Mesendoderm (in vitro differentiated cells): ENCODE measurements at regions not wholly inside any gene's neighbourhood (a gene's known extent, or its start where the extent isn't known, plus 50 kb on each side); places are given as distances from the start of the nearest gene placed in this dataset.

Experiments used
- DNase-seq: peaks from one replicate; pipeline ENCODE4 v3.0.0; 2013
- H2AK5ac ChIP-seq: 2 replicates; pipeline ENCODE4 v1.6.1; 2013; ENCODE audit warnings: low read length, inconsistent platforms
- H2BK120ac ChIP-seq: 2 replicates; pipeline ENCODE4 v1.6.1; 2013; ENCODE audit warnings: low read depth, mild to moderate bottlenecking, low read length, moderate library complexity, mixed read lengths
- H2BK15ac ChIP-seq: replicated peaks from 2 replicates; pipeline ENCODE4 v1.6.1; 2013; ENCODE audit warnings: low read depth, mild to moderate bottlenecking, moderate library complexity
- H2BK5ac ChIP-seq: 2 replicates; pipeline ENCODE4 v1.6.1; 2013; ENCODE audit warnings: low read length, inconsistent platforms
- H3K18ac ChIP-seq: 2 replicates; pipeline ENCODE4 v1.6.1; 2013; ENCODE audit warnings: mild to moderate bottlenecking, low read length, mixed read lengths
- H3K23ac ChIP-seq: one replicate; pipeline ENCODE4 v1.6.1; 2013; ENCODE audit warnings: low read length
- H3K27ac ChIP-seq: 2 replicates; pipeline ENCODE4 v1.5.1; 2013; ENCODE audit warnings: low read depth, mild to moderate bottlenecking, inconsistent platforms, low read length, moderate library complexity
- H3K27me3 ChIP-seq: 2 replicates; pipeline ENCODE4 v1.6.1; 2013; ENCODE audit warnings: low read length, control low read depth, mild to moderate bottlenecking, inconsistent platforms; ENCODE audit not compliant: insufficient read depth, poor library complexity
- H3K36me3 ChIP-seq: 2 replicates; pipeline ENCODE4 v1.6.1; 2013; ENCODE audit warnings: low read length, inconsistent platforms; ENCODE audit not compliant: control insufficient read depth, insufficient read depth
- H3K4ac ChIP-seq: one replicate; pipeline ENCODE4 v1.6.1; 2013; ENCODE audit warnings: low read depth, mild to moderate bottlenecking, low read length, moderate library complexity
- H3K4me1 ChIP-seq: 2 replicates; pipeline ENCODE4 v1.6.1; 2013; ENCODE audit warnings: low read depth, low read length, inconsistent platforms; ENCODE audit not compliant: control insufficient read depth
- H3K4me2 ChIP-seq: 2 replicates; pipeline ENCODE4 v1.6.1; 2013; ENCODE audit warnings: low read length
- H3K4me3 ChIP-seq: 2 replicates; pipeline ENCODE4 v1.5.1; 2013; ENCODE audit warnings: mild to moderate bottlenecking, low read length
- H3K56ac ChIP-seq: one replicate; pipeline ENCODE4 v1.6.1; 2013; ENCODE audit warnings: low read length
- H3K79me1 ChIP-seq: 2 replicates; pipeline ENCODE4 v1.6.1; 2013; ENCODE audit warnings: low read length, inconsistent platforms
- H3K79me2 ChIP-seq: 2 replicates; pipeline ENCODE4 v1.6.1; 2013; ENCODE audit warnings: mild to moderate bottlenecking, low read length; ENCODE audit not compliant: control insufficient read depth, insufficient read depth
- H3K9ac ChIP-seq: 2 replicates; pipeline ENCODE4 v1.6.1; 2013; ENCODE audit warnings: low read length, inconsistent platforms
- H4K5ac ChIP-seq: one replicate; pipeline ENCODE4 v1.6.1; 2013; ENCODE audit warnings: low read length
- H4K8ac ChIP-seq: one replicate; pipeline ENCODE4 v1.6.1; 2013; ENCODE audit warnings: low read depth, mild to moderate bottlenecking, control low read depth, low read length, moderate library complexity
- WGBS: extraction: QIAGEN DNeasy Blood & Tissue Kit; methylation state at CpG from one replicate; pipeline ENCODE4 v1.1.7; 2013; ENCODE audit warnings: low lambda C conversion rate, missing lambda C conversion rate; ENCODE audit not compliant: insufficient coverage; ENCODE audit errors: extremely low coverage; 5-methylcytosine and 5-hydroxymethylcytosine counted together

GRCh38 chr14:89060191-89060590, 235.7 kb downstream of the TTC8 start:
- Histone ChIP-seq H4K5ac (no peak overlapping the region), H3K4me1 (no peaks in the 10 kb centered on the region), H2AK5ac (no peak overlapping the region), H3K56ac (no peak overlapping the region), H2BK5ac (no peak overlapping the region), H3K27me3 (no peaks in the 10 kb centered on the region), H3K79me1 (no peaks in the 10 kb centered on the region), H3K4ac (no peak overlapping the region), H3K23ac (no peak overlapping the region), H3K36me3 (no peaks in the 10 kb centered on the region), H4K8ac (no peak overlapping the region), H2BK15ac (no peak overlapping the region), H3K9ac (no peak overlapping the region), H3K27ac (no peak overlapping the region), H3K4me3 (no peak overlapping the region), H3K4me2 (no peak overlapping the region), H2BK120ac (no peak overlapping the region), H3K18ac (no peak overlapping the region), H3K79me2 (no peaks in the 10 kb centered on the region)
- DNase-seq: no peak

GRCh38 chr14:89061696-89062095, 237.2 kb downstream of the TTC8 start:
- DNase-seq: peak; percentile 84

GRCh38 chr14:89065879-89066278, 241.4 kb downstream of the TTC8 start:
- Histone ChIP-seq H2AK5ac (no peak overlapping the region), H4K8ac (no peak overlapping the region), H3K27me3 (no peaks in the 10 kb centered on the region), H3K56ac (no peak overlapping the region), H2BK5ac (no peak overlapping the region), H2BK15ac (no peak overlapping the region), H3K79me2 (no peaks in the 10 kb centered on the region), H3K4ac (no peak overlapping the region), H4K5ac (no peak overlapping the region), H3K4me1 (no peaks in the 10 kb centered on the region), H3K79me1 (no peaks in the 10 kb centered on the region), H3K4me2 (no peak overlapping the region), H3K27ac (no peak overlapping the region), H2BK120ac (no peak overlapping the region), H3K23ac (no peak overlapping the region), H3K4me3 (no peak overlapping the region), H3K18ac (no peak overlapping the region), H3K36me3 (no peaks in the 10 kb centered on the region), H3K9ac (no peak overlapping the region)
- 100% methylated on average over 2 of the region's 2 CpGs for WGBS
- DNase-seq: peak; percentile 22

More at GRCh38 chr14:89061696-89062095, 237.2 kb downstream of the TTC8 start:
- no peak overlapping the region for H2BK15ac ChIP-seq
- no peak overlapping the region for H3K4me3 ChIP-seq
- no peak overlapping the region for H3K56ac ChIP-seq
- no peak overlapping the region for H2BK120ac ChIP-seq
- H3K4me1 ChIP-seq: no peaks in the 10 kb centered on the region
- H3K4ac ChIP-seq: no peak overlapping the region
- H2BK5ac ChIP-seq: no peak overlapping the region
- no peak overlapping the region for H3K18ac ChIP-seq
- H3K36me3 ChIP-seq: no peaks in the 10 kb centered on the region
- H3K23ac ChIP-seq: no peak overlapping the region
- no peak overlapping the region for H3K27ac ChIP-seq
- no peak overlapping the region for H2AK5ac ChIP-seq
- no CpG with 5 or more reads among the region's 1 CpG for WGBS
- no peaks in the 10 kb centered on the region for H3K79me2 ChIP-seq
- H3K9ac ChIP-seq: no peak overlapping the region
- H4K5ac ChIP-seq: no peak overlapping the region
- no peaks in the 10 kb centered on the region for H3K79me1 ChIP-seq
- no peak overlapping the region for H3K4me2 ChIP-seq
- no peaks in the 10 kb centered on the region for H3K27me3 ChIP-seq
- H4K8ac ChIP-seq: no peak overlapping the region

GRCh38 chr14:89067293-89067972, 243.0 kb downstream of the TTC8 start:
- no peak overlapping the region for H3K4me3 ChIP-seq
- DNase-seq: peak; percentile 88
- H3K4me2 ChIP-seq: no peak overlapping the region
- no peak overlapping the region for H2BK5ac ChIP-seq
- H2BK15ac ChIP-seq: no peak overlapping the region
- H3K4me1 ChIP-seq: no peaks in the 10 kb centered on the region
- H2AK5ac ChIP-seq: no peak overlapping the region
- H3K23ac ChIP-seq: no peak overlapping the region
- no peaks in the 10 kb centered on the region for H3K27me3 ChIP-seq
- no peak overlapping the region for H4K5ac ChIP-seq
- no peak overlapping the region for H3K4ac ChIP-seq
- H3K18ac ChIP-seq: no peak overlapping the region
- no peak overlapping the region for H3K27ac ChIP-seq
- H3K79me1 ChIP-seq: no peaks in the 10 kb centered on the region
- H2BK120ac ChIP-seq: no peak overlapping the region
- no peaks in the 10 kb centered on the region for H3K79me2 ChIP-seq
- H3K56ac ChIP-seq: no peak overlapping the region
- H3K36me3 ChIP-seq: no peaks in the 10 kb centered on the region
- no peak overlapping the region for H3K9ac ChIP-seq
- H4K8ac ChIP-seq: no peak overlapping the region
- WGBS: no CpG with 5 or more reads among the region's 12 CpGs

- WGBS: no CpG with 5 or more reads among the region's 16 CpGs
- Histone ChIP-seq H2BK15ac (no peak overlapping the region), H3K18ac (no peak overlapping the region), H4K8ac (no peak overlapping the region), H3K9ac (no peak overlapping the region), H2AK5ac (no peak overlapping the region), H3K36me3 (no peaks in the 10 kb centered on the region), H3K27ac (no peak overlapping the region), H3K56ac (no peak overlapping the region), H3K79me2 (no peaks in the 10 kb centered on the region), H3K4me1 (no peaks in the 10 kb centered on the region), H3K4me3 (no peak overlapping the region), H3K4ac (no peak overlapping the region), H2BK120ac (no peak overlapping the region), H2BK5ac (no peak overlapping the region), H4K5ac (no peak overlapping the region), H3K23ac (no peak overlapping the region), H3K4me2 (no peak overlapping the region), H3K79me1 (no peaks in the 10 kb centered on the region), H3K27me3 (peaks cover 1% of the 10 kb centered on the region)
- no peak for DNase-seq
Observed at GRCh38 chr14:89078021-89078795, 253.8 kb downstream of the TTC8 start.
